Amniotic stem cell (primary cell): ENCODE measurements at regions not wholly inside any gene's neighbourhood (a gene's known extent, or its start where the extent isn't known, plus 50 kb on each side); places are given as distances from the start of the nearest gene placed in this dataset.

Experiments
- DNase-seq: peaks from one replicate; lab custom pipeline; 2025; lab: John Stamatoyannopoulos, UW

DNA sequence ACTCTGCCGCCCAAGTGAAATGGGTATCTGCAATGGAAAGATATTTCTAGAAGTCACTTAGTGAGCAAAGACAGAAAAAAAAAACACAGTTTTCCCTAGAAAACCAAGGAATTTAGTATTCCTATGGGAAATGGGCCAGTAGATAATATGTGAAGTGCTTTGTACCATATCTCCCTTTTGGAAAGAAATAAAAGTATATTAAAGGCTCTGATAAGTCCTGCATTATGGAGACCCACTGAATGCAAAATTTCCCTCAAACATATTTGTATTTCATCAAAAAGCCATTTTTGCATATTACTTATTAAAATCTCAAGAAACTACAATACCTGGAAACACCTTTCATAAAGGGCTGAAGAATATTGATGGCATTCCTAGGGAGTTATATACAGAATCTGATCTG, 51.6 kb upstream of the DYNLRB2 start:
- no peak for DNase-seq

- DNase-seq = no peak
These were observed 52.6 kb upstream of the DYNLRB2 start for GRCh38 chr16:80488167-80488566.

DNA sequence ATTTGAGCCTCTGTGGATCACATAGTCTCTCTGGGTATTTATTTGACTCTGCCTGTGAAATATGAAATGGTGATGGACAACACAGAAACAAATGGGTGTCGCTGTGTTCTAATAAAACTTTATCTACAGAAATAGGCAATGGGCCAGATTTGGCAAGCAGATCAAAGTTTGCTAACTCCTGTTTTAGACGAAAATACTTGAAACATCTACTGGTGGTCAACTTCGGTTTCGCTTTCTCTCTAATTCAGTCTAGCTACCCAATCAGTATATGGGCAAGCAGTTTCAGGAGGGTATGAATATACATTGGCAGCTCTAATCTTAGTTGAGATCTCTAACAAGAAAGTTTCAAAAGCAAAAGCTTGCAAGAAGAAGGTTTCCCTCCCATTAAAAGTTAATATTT, 60.1 kb upstream of the DYNLRB2 start:
- no peak for DNase-seq

GRCh38 chr16:80477838-80478237, 63.0 kb upstream of the DYNLRB2 start:
- no peak for DNase-seq

DNA sequence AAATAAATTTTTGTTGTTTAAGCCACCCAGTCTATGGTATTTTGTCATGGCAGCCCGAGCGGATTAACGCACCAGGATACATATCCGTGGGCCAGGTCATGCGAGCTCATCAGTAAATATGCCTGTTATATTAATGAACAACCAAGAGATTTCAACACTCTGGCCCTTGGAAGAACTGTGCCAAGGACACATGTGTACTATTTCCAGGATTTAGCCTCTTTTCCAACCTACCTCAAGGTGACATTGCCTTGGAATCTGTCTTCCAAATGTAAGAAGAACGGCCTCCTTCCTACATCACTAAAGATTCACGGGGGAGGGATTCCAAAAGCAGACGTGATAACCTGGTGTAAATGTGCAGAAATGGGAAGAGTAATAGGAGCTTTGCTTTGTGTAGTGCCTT, 72.8 kb upstream of the DYNLRB2 start:
- DNase-seq = no peak

DNA sequence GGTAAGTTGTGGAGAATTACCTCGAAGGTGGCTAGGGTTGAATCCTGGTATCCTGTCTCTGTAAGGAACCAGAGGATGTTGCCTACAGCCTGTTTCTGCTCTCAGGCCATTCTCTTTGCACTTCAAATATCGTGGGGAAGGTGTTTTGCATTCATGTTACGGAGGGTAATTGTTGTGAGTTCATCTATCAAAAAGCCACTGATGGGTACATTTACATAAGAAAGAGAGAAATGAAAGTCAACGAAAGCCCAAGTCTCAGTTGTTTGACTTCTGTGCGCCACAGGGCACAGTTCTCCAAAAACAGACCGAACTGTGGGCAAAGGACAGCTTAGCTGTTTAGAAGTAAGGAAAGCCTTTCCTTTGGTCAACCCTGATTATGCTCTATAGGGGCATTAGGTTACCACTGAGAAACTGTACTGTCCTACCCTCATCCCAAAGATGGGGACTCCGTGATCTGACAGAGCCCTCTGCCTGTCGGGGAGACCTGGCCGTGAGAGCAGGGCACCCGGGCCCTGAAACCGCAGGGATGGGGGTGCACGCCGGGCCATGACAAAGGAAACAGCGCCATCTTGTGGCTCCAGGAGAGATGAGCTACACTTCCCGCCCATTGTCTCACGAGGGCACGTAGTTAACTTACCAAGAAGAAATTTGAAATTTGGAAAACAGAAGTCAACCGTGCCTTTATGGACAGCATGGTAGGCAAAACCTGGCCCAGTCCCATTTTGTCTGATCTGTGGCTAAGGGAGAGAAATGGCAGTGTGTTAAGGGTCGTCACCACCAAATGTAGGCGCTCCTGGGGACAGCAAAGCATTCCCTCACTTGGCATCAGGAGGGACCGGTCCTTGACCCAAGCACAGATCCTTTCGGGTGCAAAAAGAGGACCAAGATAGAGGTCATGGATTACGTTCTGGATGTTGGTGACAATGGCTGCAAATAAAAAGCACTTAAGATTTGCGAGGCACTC, 74.5 kb upstream of the DYNLRB2 start:
- DNase-seq = no peak

DNA sequence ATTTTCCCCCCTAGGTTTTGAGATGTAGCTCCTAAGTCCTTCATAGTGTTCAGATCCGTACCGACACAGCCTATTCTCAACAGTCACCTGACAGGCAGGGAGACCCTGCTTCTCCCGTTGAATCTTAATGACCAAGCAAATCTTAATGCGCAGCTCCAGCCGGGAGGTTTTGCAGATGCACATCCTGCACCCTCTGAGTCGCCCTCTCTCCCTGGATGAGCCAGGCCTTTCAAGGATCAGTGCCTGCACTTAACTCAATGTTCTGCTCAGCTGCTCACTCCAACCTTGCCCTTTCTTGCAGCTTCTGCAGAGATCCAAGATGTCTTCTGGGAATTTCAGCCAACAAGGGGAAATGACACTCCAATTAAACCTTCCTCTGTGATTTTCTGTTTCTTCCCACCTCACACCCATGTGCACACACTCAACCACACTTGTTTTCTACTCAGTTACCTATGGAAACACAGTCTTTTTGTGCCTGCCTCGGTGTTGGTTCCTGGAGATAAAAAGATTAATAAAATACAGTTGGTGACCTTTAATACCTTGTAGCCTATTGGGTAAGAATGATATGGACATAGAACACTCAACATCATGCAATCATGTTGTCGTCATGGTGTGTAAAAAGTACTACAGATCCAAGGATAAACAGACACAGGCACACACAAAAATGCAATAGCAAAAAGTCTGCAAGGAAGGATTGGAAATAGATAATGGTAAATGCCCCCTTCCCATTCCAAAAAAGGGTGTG, 76.9 kb upstream of the DYNLRB2 start:
- no peak for DNase-seq

- DNase-seq = no peak
These were observed 77.5 kb upstream of the DYNLRB2 start for GRCh38 chr16:80463326-80463725.

DNA sequence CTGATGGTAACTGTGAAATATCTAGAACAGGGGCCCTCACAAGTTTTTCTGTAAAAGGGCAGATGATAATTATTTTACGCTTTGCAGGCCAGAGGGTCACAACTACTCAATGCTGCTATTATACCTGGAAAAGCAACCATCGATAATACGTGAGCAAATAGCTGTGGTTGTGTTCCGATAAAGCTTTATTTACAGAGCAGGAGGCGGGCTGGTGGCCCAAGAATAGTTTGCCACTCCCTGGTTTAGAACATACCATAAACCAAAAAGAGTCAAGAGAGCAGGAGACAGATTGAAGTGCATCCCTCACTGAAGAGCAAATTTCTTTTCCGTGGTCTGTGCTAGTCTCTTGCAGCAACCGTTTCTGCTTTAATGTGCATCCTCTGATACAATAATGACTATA, 77.9 kb upstream of the DYNLRB2 start:
- no peak for DNase-seq

- no peak for DNase-seq
These were observed 79.8 kb upstream of the DYNLRB2 start for GRCh38 chr16:80460988-80461387.

DNA sequence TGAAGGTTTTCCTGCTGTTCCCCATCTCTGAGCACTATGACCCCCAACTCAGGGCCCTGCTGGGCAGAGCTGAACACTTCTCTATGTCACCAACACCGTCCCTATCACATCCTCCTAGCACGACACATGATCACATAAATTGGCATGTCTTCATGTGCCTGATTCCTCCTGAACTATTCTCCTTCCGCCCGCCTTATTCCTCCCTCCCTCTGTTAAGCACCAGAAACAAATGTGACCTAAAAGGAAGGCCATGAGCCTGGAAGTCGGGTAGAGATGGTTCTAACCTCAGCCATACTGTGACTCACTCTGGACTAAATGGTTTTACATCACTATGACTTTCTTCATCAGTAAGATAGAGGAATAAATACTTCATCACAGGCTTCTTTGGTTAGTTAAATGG, 80.8 kb upstream of the DYNLRB2 start:
- no peak for DNase-seq

DNA sequence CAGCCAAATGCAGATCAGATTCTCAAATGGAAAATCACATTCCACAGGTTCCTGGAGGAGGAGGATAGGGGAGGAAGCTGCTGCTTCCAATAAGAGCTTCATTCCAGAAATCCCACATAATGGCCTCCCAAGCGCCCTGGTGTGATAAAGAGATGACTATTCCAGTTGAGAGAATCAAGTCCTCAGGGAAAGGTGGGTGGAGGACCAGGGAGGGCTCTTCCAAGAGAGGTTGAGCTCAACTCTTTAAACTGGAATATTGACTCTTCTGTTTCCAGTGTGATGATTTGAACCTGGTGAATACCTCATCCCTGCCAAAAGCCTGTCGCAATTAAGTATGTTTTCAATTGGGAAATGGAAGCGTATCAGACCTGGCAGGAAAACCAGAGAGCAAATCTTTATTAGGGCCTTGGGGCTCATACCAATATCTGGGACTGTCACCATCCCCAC, 81.4 kb upstream of the DYNLRB2 start:
- DNase-seq = no peak

DNA sequence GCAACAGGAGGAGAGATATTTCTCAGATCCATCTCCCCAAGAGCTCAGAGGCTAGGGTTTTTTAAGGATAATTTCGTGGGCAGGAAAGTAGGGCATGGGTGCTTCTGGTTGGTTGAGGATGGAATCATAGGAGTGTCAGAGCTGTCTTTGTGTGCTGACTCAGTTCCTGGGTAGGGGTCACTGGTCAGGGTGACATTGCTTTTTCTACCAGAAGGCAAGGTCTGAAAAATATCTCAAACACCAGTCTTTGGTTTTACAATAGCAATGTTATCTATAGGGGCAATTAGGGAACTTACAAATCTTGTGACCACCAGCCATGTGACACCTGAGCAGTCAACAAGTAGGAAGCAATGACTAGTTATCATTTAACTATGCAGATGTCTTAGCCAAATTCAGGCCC, 82.9 kb upstream of the DYNLRB2 start:
- DNase-seq = no peak

DNA sequence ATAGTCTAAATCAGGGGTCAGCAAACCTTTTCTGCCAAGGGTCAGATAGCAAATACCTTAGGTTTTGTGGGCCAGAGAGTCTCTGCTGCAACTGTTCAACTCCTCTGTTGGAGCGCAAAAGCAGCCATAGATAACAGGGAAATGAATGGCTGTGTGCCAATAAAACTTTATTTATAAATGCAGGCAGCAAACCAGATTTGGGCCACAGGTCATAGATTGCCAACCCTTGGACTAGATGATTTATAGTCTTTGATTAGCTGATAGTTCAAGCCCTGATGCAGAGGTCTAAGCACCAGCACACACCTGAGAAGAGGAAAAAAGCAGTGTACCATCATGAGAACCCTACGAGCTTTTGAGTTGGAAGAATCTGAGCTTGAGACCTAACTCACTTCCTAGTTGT, 86.0 kb upstream of the DYNLRB2 start:
- DNase-seq = no peak

DNA sequence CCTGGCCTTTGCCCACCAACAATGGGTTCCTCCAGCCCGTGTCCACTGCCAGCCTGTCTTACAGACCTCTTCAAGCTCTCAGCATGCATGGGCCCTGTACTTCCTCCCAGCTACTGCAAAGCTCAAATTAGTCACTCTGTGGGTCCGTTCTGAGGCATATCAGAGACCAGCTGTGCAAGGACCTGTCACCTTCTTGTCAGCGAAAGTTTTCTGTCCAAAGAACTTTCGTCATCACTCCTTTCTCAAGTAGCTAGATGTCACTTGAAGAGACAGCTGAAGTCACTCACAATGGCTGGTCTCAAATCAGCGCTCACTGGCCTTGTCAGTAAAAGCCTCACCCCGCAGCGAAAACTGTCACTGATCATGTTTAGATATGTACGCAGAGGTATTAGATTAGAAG, 91.4 kb upstream of the DYNLRB2 start:
- DNase-seq = no peak

- DNase-seq = no peak
These were observed 93.6 kb upstream of the DYNLRB2 start for GRCh38 chr16:80447241-80447640.

DNA sequence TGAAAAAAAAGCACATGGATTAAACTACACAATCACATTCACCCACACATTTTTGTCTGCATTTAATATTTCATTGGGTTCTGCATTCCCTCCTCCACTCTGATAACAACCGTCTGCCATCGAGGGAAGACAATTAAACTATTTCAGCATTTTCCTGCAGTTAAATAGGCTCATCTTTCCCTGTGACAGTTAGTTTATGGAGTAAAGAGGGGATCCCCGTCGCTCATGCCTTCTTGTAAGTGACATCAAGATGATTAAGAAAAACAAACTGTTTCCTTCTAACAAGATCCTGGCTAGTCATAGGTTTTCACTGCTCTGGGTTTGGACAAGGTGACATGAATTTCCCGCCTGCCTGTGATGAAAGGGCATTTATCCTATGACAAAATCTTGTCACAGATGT, 98.0 kb upstream of the DYNLRB2 start:
- no peak for DNase-seq

DNA sequence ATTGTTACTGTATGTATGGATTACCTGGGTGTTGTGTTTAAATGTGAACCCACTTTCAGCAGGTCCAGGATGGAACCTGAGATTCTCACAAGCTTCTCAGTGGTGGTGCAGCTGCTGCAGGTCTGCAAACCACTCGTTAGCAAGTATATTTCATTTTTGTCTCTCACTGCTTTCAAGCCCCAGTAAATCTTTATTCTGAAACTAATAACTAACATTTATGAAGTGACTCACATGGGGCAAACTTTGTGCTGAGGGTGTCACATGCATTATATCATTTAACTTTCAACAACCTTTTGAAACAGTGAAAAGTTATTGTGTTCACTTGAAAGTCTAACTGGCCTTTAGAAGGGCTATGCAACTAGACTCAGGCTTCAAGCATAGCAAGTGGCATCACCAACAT, 98.9 kb upstream of the DYNLRB2 start:
- no peak for DNase-seq

DNA sequence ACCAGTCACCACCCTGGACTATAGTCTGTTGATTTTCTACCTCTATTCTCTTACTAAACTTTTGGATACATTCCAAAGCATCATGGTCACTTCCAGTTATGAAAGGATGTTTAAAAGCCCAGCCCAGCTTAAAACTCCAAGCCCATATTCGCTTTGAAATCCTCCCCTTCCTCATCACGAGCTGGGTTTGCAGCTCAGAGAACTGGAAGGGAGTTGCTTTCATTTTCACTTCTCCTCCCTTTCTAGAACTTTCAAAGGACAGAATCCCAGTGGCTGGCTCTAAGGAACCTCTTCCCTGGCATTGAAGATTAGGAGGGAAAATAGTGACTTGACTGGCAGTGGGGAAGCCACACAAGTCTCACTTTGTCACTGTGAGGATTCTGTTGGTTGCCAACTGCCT, 100.1 kb upstream of the DYNLRB2 start:
- no peak for DNase-seq

DNA sequence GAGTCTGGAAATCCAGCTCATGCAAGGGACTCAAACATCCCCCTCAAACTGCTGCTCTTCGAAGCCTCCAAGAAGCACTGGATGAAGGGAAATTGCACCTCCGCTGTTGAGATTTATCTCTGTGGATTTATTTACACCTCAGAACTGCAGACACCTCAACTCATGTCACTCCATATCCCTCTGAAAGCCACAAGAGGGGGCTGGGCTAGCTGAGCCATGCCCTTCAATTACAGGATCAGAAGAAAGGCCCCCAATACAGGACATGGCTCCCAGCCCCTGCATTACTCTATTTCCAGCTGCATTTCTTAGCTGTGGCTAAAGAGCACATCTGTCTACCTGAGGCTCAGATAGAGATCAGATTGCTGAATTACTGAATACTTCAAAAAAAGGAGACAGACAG, 103.1 kb upstream of the DYNLRB2 start:
- DNase-seq = no peak

DNA sequence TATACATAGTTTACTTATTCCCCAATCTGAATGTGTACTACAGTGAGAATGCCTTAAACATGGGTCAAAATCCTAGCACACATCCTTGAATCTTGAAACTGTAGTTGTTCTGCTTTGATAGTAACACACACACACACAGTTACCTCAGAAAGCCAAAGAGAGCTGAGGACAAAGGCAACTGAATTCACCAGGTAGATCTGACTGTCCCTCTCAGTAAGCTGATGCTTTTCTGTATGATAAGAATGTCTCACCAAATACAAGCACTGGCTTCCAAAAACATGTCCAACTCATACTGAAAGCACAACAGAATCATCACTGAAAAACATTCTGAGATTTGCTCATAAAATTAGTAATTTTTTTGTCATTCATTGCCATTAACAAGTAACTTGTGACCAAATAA, 104.3 kb upstream of the DYNLRB2 start:
- DNase-seq = no peak

DNA sequence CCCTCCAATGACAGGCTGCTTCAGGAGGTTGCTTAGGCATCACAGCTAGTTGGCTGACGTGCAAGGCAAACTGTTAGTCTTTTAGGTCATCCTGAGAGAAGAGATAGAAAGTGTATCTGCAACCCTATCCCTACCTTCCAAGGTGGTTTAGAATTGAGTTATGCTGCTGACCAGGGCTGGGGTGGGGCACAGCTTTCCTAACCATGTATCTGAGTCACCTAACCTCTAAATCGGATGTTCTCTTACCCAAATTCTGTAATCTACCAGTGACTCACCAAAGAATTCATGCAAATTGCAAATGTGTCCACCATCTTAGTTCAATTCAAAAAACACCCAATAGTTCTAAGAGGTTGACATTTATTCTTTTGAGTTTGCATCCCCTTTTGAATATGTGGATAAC, 107.2 kb upstream of the DYNLRB2 start:
- no peak for DNase-seq

DNA sequence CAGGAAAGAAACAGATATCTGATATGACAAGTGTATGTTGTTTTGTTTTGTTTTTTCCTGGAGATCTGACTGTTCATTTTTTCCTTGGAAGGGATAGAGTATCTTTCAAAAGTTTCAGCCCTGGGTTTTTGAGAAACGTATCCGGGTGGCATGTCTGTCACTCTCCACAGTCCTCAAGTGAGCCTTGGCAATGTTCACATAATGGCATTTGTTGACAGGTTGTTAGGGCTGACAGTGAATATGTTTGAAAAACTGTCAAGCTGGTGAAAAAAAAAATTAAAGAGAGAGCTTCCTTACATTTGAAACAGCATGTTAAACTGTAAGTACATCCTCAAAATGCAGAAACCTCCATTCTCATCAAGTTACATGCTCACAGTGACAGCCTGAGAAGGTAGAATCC, 113.0 kb upstream of the DYNLRB2 start:
- no peak for DNase-seq
